ENCODE measurements at regions not wholly inside any gene's neighbourhood (a gene's known extent, or its start where the extent isn't known, plus 50 kb on each side); places are given as distances from the start of the nearest gene placed in this dataset.

DNA sequence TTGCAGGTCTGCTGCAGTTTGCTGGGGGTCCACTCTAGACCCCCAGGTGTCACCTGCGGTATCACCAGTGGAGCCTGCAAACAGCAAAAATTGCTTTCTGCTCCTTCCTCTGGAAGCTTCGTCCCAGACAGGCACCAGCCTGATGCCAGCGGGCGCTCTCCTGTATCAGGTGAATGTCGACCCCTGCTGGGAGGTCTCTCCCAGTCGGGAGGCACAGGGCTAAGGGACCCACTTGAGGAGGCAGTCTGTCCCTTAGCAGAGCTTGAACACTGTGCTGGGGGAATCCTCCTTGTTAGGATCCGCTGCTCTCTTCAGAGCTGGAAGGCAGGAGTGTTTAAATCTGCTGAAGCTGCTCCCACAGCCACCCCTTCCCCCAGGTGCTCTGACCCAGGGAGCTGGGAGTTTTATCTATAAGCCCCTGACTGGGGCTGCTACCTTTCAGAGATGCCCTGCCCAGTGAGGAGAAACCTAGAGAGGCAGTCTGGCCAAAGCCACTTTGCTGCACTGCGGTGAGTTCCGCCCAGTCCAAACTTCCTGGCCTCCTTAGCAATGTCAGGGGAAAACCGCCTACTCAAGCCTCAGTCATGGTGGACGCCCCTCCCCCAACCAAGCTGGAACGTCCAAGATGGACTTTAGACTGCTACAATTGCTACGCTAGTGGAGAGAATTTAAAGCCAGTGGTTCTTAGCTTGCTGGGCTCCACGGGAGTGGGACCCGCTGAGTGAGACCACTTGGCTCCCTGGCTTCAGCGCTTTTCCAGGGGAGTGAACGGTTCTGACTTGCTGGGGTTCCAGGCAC lies 652.5 kb downstream of the KCNJ3 start:
- H3K36me3 ChIP-seq = no peaks in the 10 kb centered on the region
- H3K27ac ChIP-seq = no peak overlapping the region
- H3K4me1 ChIP-seq = no peaks in the 10 kb centered on the region
- TF ChIP-seq, protein P1, sequence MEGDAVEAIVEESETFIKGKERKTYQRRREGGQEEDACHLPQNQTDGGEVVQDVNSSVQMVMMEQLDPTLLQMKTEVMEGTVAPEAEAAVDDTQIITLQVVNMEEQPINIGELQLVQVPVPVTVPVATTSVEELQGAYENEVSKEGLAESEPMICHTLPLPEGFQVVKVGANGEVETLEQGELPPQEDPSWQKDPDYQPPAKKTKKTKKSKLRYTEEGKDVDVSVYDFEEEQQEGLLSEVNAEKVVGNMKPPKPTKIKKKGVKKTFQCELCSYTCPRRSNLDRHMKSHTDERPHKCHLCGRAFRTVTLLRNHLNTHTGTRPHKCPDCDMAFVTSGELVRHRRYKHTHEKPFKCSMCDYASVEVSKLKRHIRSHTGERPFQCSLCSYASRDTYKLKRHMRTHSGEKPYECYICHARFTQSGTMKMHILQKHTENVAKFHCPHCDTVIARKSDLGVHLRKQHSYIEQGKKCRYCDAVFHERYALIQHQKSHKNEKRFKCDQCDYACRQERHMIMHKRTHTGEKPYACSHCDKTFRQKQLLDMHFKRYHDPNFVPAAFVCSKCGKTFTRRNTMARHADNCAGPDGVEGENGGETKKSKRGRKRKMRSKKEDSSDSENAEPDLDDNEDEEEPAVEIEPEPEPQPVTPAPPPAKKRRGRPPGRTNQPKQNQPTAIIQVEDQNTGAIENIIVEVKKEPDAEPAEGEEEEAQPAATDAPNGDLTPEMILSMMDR (IDR thresholded peaks at IDR 0.05) = no peak
- no peak overlapping the region for H3K4me3 ChIP-seq
- intact Hi-C loops (cut with DNase I) = no loop called here
- no peaks in the 10 kb centered on the region for H3K9me3 ChIP-seq
- DNase-seq (ENCODE audit: low spot score in 2 of 2) = no peak
- no peaks in the 10 kb centered on the region for H3K27me3 ChIP-seq

DNA sequence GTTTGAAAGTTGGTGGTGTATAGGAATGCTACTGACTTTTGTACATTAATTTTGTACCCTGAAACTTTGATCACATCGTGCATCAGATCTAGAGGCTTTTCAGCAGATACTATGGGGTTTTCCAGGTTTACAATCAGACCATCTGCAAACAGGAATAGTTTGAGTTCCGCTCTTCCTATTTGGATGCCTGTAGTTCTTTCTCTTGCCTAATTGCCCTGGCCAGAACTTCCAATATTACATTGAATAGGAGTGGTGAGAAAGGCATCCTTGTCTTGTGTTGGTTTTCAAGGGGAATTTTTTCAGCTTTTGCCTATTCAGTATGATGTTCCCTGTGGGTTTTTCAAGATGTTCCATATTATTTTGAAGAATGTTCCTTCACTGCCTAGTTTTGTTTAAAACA lies 633.5 kb downstream of the KCNJ3 start:
- Histone ChIP-seq H3K4me3 (no peak overlapping the region), H3K9me3 (no peaks in the 10 kb centered on the region), H3K36me3 (no peaks in the 10 kb centered on the region), H3K27ac (no peak overlapping the region), H3K27me3 (no peaks in the 10 kb centered on the region), H3K4me1 (no peaks in the 10 kb centered on the region)
- intact Hi-C loops (cut with DNase I) = no loop called here
- DNase-seq (ENCODE audit: low spot score in 2 of 2) = no peak
- TF ChIP-seq, protein P1 (IDR thresholded peaks at IDR 0.05) = no peak

DNA sequence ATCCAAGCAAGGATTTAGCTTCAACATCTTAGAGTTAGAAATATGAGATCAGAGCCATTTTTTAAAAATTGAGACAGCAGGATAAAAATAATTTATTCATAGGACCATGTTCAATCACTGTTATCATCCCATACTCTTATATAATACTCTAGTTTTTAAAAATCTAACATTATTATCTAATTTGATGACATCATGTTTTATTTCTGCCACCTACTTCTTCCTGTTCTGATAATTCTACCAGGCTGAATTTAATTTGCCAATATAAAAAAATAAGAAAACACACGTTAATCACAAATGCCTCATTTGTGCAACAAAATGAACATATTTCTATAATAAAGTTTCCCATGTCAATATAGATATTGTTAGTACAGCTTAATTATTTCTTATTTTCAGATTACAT lies 621.7 kb downstream of the KCNJ3 start:
- H3K4me1 ChIP-seq = no peaks in the 10 kb centered on the region
- TF ChIP-seq, protein P1 (IDR thresholded peaks at IDR 0.05) = no peak
- no peaks in the 10 kb centered on the region for H3K36me3 ChIP-seq
- H3K4me3 ChIP-seq = no peak overlapping the region
- H3K27me3 ChIP-seq = no peaks in the 10 kb centered on the region
- no peak overlapping the region for H3K27ac ChIP-seq
- no peaks in the 10 kb centered on the region for H3K9me3 ChIP-seq
- no peak for DNase-seq (ENCODE audit: low spot score in 2 of 2)
- intact Hi-C loops (cut with DNase I) = no loop called here

DNA sequence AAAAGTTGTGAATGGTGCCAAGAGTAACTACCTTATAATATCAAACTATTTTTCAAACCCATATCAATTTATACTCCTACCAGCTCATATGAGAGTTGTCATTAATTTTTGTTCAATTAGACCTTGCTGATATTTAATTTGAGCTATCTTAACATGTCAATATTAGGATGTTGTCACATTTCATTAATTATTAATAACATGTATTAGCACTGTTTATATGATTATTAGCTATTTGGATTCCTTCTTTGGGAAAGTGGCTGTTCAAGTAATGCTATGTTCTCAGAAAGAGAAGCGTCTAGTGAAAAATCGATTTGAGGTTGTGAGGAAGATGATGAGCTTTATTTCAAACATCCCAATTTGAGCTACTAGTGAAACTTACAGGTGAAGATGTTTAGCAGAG lies 620.2 kb downstream of the KCNJ3 start:
- Histone ChIP-seq H3K9me3 (no peaks in the 10 kb centered on the region), H3K4me1 (no peaks in the 10 kb centered on the region), H3K27ac (no peak overlapping the region), H3K27me3 (no peaks in the 10 kb centered on the region), H3K36me3 (no peaks in the 10 kb centered on the region), H3K4me3 (no peak overlapping the region)
- intact Hi-C loops (cut with DNase I) = loop anchor here (10.0 kb wide), 1 partner anchor 694 kb away; no protein-coding TSS in a partner anchor
- TF ChIP-seq, protein P1 (IDR thresholded peaks at IDR 0.05) = no peak
- no peak for DNase-seq (ENCODE audit: low spot score in 2 of 2)

DNA sequence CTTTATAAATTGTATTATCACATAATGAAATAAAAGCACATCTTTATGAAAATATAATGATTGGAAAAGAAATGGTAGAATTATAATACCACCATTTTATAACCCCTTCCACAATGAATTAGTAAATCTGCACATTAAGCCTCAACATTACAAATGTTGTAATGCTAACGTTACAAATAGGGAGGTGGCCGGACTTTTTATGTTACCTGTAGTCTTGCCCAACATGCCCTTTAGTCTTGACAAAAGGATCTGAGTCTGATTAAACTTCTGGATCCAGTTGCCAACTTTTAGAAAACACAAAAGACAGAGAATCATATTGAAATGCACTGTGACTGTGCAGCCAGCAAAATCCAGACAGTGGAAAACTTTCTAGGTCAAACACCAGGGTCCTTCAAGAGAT lies 617.3 kb downstream of the KCNJ3 start:
- intact Hi-C loops (cut with DNase I) = loop anchor here (10.0 kb wide), 1 partner anchor 691 kb away; no protein-coding TSS in a partner anchor
- TF ChIP-seq, protein P1 (IDR thresholded peaks at IDR 0.05) = no peak
- no peak for DNase-seq (ENCODE audit: low spot score in 2 of 2)
- Histone ChIP-seq H3K9me3 (no peaks in the 10 kb centered on the region), H3K36me3 (no peaks in the 10 kb centered on the region), H3K27me3 (no peaks in the 10 kb centered on the region), H3K4me3 (no peak overlapping the region), H3K27ac (no peak overlapping the region), H3K4me1 (no peaks in the 10 kb centered on the region)
